ENCODE measurements at regions not wholly inside any gene's neighbourhood (a gene's known extent, or its start where the extent isn't known, plus 50 kb on each side); places are given as distances from the start of the nearest gene placed in this dataset.

GRCh38 chr15:45854455-45855202 is 219.8 kb downstream of the SQOR start:
- TF ChIP-seq POLR2A (IDR thresholded peaks at IDR 0.05) (no peak), EP300 (IDR thresholded peaks at IDR 0.05) (no peak)
- TF ChIP-seq, protein P1, sequence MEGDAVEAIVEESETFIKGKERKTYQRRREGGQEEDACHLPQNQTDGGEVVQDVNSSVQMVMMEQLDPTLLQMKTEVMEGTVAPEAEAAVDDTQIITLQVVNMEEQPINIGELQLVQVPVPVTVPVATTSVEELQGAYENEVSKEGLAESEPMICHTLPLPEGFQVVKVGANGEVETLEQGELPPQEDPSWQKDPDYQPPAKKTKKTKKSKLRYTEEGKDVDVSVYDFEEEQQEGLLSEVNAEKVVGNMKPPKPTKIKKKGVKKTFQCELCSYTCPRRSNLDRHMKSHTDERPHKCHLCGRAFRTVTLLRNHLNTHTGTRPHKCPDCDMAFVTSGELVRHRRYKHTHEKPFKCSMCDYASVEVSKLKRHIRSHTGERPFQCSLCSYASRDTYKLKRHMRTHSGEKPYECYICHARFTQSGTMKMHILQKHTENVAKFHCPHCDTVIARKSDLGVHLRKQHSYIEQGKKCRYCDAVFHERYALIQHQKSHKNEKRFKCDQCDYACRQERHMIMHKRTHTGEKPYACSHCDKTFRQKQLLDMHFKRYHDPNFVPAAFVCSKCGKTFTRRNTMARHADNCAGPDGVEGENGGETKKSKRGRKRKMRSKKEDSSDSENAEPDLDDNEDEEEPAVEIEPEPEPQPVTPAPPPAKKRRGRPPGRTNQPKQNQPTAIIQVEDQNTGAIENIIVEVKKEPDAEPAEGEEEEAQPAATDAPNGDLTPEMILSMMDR (IDR thresholded peaks at IDR 0.05) = no peak
